ENCODE measurements at regions not wholly inside any gene's neighbourhood (a gene's known extent, or its start where the extent isn't known, plus 50 kb on each side); places are given as distances from the start of the nearest gene placed in this dataset.

GRCh38 chr11:121968638-121969037 lies 147.4 kb downstream of the BLID start:
- TF ChIP-seq POLR2A (IDR thresholded peaks at IDR 0.05) (no peak), CTCF (IDR thresholded peaks at IDR 0.05) (no peak)
